Hepatocyte (in vitro differentiated cells): ENCODE measurements at regions not wholly inside any gene's neighbourhood (a gene's known extent, or its start where the extent isn't known, plus 50 kb on each side); places are given as distances from the start of the nearest gene placed in this dataset.
"Not testable (repeated sequence)": the region's sequence is repeated elsewhere in the genome, so short reads cannot be mapped to it uniquely, and the experiment has no call there.

Experiments
- DNase-seq: peaks from one replicate; pipeline ENCODE4 v3.0.0-alpha.2; 2016; ENCODE audit warnings: low spot score
- H2AFZ ChIP-seq: fragments of 200-600 bp; sonication (generic); 2 replicates; pipeline ENCODE4 v1.6.0; 2016; ENCODE audit warnings: antibody characterized with exemption, mild to moderate bottlenecking
- H3K27ac ChIP-seq: fragments of 200-600 bp; sonication (generic); 2 replicates; pipeline ENCODE4 v1.5.1; 2016; ENCODE audit warnings: mild to moderate bottlenecking
- H3K27me3 ChIP-seq: fragments of 200-600 bp; sonication (generic); 2 replicates; pipeline ENCODE4 v1.6.1; 2016
- H3K36me3 ChIP-seq: fragments of 200-600 bp; sonication (generic); replicated peaks from 2 replicates; pipeline ENCODE4 v1.5.1; 2016; ENCODE audit warnings: low read depth; ENCODE audit not compliant: insufficient read depth
- H3K4me1 ChIP-seq: fragments of 200-600 bp; sonication (generic); 2 replicates; pipeline ENCODE4 v1.5.1; 2016; ENCODE audit warnings: mild to moderate bottlenecking, moderate library complexity; ENCODE audit not compliant: insufficient read depth
- H3K4me2 ChIP-seq: fragments of 200-600 bp; sonication (generic); 2 replicates; pipeline ENCODE4 v1.6.0; 2016
- H3K4me3 ChIP-seq: fragments of 200-600 bp; sonication (generic); 2 replicates; pipeline ENCODE4 v1.5.1; 2016; ENCODE audit warnings: mild to moderate bottlenecking
- H3K79me2 ChIP-seq: fragments of 200-600 bp; sonication (generic); 2 replicates; pipeline ENCODE4 v1.6.0; 2017; ENCODE audit warnings: mild to moderate bottlenecking
- H3K9me2 ChIP-seq: fragments of 200-600 bp; sonication (generic); replicated peaks from 2 replicates; pipeline ENCODE4 v1.6.0; 2017; ENCODE audit warnings: mild to moderate bottlenecking; ENCODE audit not compliant: insufficient read depth
- H3K9me3 ChIP-seq: fragments of 200-600 bp; sonication (generic); 2 replicates; pipeline ENCODE4 v1.5.1; 2016; ENCODE audit warnings: low read depth, mild to moderate bottlenecking
- H4K20me1 ChIP-seq: fragments of 200-600 bp; sonication (generic); 2 replicates; pipeline ENCODE4 v1.6.0; 2016; ENCODE audit warnings: mild to moderate bottlenecking; ENCODE audit not compliant: insufficient read depth, poor library complexity, severe bottlenecking
- CTCF ChIP-seq: fragments of 200-600 bp; sonication (generic); IDR thresholded peaks from 2 replicates; pipeline ENCODE4 v1.5.1; 2016; ENCODE audit warnings: antibody characterized with exemption, mild to moderate bottlenecking; ENCODE audit not compliant: poor library complexity
- EZH2 ChIP-seq: fragments of 200-600 bp; sonication (generic); IDR thresholded peaks from 2 replicates; pipeline ENCODE4 v1.6.1; 2016; ENCODE audit warnings: antibody characterized with exemption, mild to moderate bottlenecking, borderline replicate concordance
- EZH2phosphoT487 ChIP-seq: fragments of 200-600 bp; sonication (generic); IDR thresholded peaks from one replicate; pipeline ENCODE4 v1.6.1; 2018; ENCODE audit warnings: antibody characterized with exemption, mild to moderate bottlenecking, low read depth, moderate library complexity; ENCODE audit not compliant: unreplicated experiment, severe bottlenecking
- WGBS: methylation state at CpG from one replicate; pipeline ENCODE4 v1.1.6; 2016; ENCODE audit warnings: low lambda C conversion rate; ENCODE audit errors: missing lambda C conversion rate; 5-methylcytosine and 5-hydroxymethylcytosine counted together

GRCh38 chr3:181596126-181596525 lies 115.6 kb upstream of the SOX2 start:
- TF ChIP-seq EZH2 (no peak), EZH2phosphoT487 (no peak), CTCF (no peak)
- H3K27me3 ChIP-seq, result no peaks in the 10 kb centered on the region
- no peak overlapping the region for H3K4me3 ChIP-seq
- H3K36me3 ChIP-seq, result no peaks in the 10 kb centered on the region
- H2AFZ ChIP-seq, result no peak overlapping the region
- no peak overlapping the region for H3K27ac ChIP-seq
- H3K79me2 ChIP-seq, result no peaks in the 10 kb centered on the region
- no peaks in the 10 kb centered on the region for H3K9me3 ChIP-seq
- no peak overlapping the region for H3K4me2 ChIP-seq
- no peaks in the 10 kb centered on the region for H4K20me1 ChIP-seq
- DNase-seq, result no peak
- no peaks in the 10 kb centered on the region for H3K9me2 ChIP-seq
- H3K4me1 ChIP-seq, result no peaks in the 10 kb centered on the region

GRCh38 chr3:181590939-181591338 lies 120.8 kb upstream of the SOX2 start:
- H3K4me1 ChIP-seq, H3K36me3 ChIP-seq, H3K4me2 ChIP-seq, H3K9me2 ChIP-seq, H3K27ac ChIP-seq, H3K9me3 ChIP-seq, H3K27me3 ChIP-seq, H3K4me3 ChIP-seq, H2AFZ ChIP-seq, H4K20me1 ChIP-seq, DNase-seq, H3K79me2 ChIP-seq: not testable (repeated sequence)
- 87% methylated on average over 12 of the region's 12 CpGs for WGBS

GRCh38 chr3:181582619-181583018 lies 129.1 kb upstream of the SOX2 start:
- Histone ChIP-seq H3K27me3 (no peaks in the 10 kb centered on the region), H3K4me2 (no peak overlapping the region), H3K4me3 (no peak overlapping the region), H3K27ac (no peak overlapping the region), H3K4me1 (no peaks in the 10 kb centered on the region), H2AFZ (no peak overlapping the region), H3K36me3 (no peaks in the 10 kb centered on the region), H4K20me1 (no peaks in the 10 kb centered on the region), H3K9me3 (no peaks in the 10 kb centered on the region), H3K9me2 (no peaks in the 10 kb centered on the region), H3K79me2 (no peaks in the 10 kb centered on the region)
- TF ChIP-seq CTCF, result no peak
- TF ChIP-seq EZH2phosphoT487, result no peak
- no peak for TF ChIP-seq EZH2
- DNase-seq, result no peak
- WGBS, result 91% methylated on average over 8 of the region's 8 CpGs

- no peaks in the 10 kb centered on the region for H4K20me1 ChIP-seq
- no peak overlapping the region for H3K4me3 ChIP-seq
- no peaks in the 10 kb centered on the region for H3K36me3 ChIP-seq
- no peaks in the 10 kb centered on the region for H3K27me3 ChIP-seq
- H3K9me3 ChIP-seq, result no peaks in the 10 kb centered on the region
- H2AFZ ChIP-seq, result no peak overlapping the region
- H3K4me2 ChIP-seq, result no peak overlapping the region
- no peaks in the 10 kb centered on the region for H3K9me2 ChIP-seq
- 79% methylated on average over 4 of the region's 4 CpGs for WGBS
- no peak for TF ChIP-seq EZH2phosphoT487
- H3K27ac ChIP-seq, result no peak overlapping the region
- H3K79me2 ChIP-seq, result no peaks in the 10 kb centered on the region
- H3K4me1 ChIP-seq, result no peaks in the 10 kb centered on the region
- DNase-seq, result no peak
Measured at GRCh38 chr3:181581656-181582055, 130.1 kb upstream of the SOX2 start.

- TF ChIP-seq EZH2phosphoT487, result no peak
- TF ChIP-seq EZH2, result no peak
- TF ChIP-seq CTCF, result no peak
- Histone ChIP-seq H3K27me3 (no peaks in the 10 kb centered on the region), H3K79me2 (no peaks in the 10 kb centered on the region), H3K36me3 (no peaks in the 10 kb centered on the region), H3K4me2 (no peak overlapping the region), H4K20me1 (no peaks in the 10 kb centered on the region), H3K4me1 (no peaks in the 10 kb centered on the region), H2AFZ (no peak overlapping the region), H3K27ac (no peak overlapping the region), H3K4me3 (no peak overlapping the region), H3K9me2 (no peaks in the 10 kb centered on the region), H3K9me3 (no peaks in the 10 kb centered on the region)
- DNase-seq, result no peak
- WGBS, result 76% methylated on average over 2 of the region's 2 CpGs
Measured at GRCh38 chr3:181578743-181579142, 133.0 kb upstream of the SOX2 start.
